Prostate gland (tissue), 2 donors: ENCODE measurements at regions not wholly inside any gene's neighbourhood (a gene's known extent, or its start where the extent isn't known, plus 50 kb on each side); places are given as distances from the start of the nearest gene placed in this dataset.
"Not testable (repeated sequence)": the region's sequence is repeated elsewhere in the genome, so short reads cannot be mapped to it uniquely, and the experiment has no call there.

Source experiments
- POLR2A ChIP-seq: fragments of 450-650 bp; IDR thresholded peaks from one replicate; pipeline ENCODE4 v1.6.1; 2016; ENCODE audit warnings: antibody characterized with exemption, mild to moderate bottlenecking
- TF ChIP-seq, protein P1 (sequence below), 4 experiments: fragments of 200-600 bp in 2 of 4; fragments of 450-650 bp in 2 of 4; sonication (generic) in 2 of 4; IDR thresholded peaks; 1 replicate in 3 of 4; 2 replicates in 1 of 4; pipeline ENCODE4 v1.5.1; 2016 to 2019; ENCODE audit warnings: antibody characterized with exemption in 4 of 4, mild to moderate bottlenecking in 2 of 4, moderate library complexity in 2 of 4

DNA sequence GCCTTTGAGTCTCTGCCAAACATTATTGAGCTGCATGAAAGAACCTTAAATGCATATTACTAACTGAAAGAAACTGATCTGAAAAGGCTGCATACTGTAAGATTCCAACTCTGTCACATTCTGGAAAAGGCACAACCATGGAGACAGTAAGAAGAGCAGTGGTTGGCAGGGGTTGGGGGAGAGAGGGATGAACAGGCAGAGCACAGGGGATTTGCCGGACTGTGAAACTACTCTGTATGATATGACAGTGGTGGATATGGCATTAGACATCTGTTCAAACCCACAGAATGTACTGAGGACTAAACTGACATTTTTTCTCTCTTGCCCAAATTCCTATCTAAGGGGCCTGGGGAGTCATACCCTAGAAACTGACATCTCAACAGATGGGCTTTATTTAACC, 138.4 kb downstream of the KCNJ12 start:
- not testable (repeated sequence) for TF ChIP-seq POLR2A
- TF ChIP-seq, protein P1, sequence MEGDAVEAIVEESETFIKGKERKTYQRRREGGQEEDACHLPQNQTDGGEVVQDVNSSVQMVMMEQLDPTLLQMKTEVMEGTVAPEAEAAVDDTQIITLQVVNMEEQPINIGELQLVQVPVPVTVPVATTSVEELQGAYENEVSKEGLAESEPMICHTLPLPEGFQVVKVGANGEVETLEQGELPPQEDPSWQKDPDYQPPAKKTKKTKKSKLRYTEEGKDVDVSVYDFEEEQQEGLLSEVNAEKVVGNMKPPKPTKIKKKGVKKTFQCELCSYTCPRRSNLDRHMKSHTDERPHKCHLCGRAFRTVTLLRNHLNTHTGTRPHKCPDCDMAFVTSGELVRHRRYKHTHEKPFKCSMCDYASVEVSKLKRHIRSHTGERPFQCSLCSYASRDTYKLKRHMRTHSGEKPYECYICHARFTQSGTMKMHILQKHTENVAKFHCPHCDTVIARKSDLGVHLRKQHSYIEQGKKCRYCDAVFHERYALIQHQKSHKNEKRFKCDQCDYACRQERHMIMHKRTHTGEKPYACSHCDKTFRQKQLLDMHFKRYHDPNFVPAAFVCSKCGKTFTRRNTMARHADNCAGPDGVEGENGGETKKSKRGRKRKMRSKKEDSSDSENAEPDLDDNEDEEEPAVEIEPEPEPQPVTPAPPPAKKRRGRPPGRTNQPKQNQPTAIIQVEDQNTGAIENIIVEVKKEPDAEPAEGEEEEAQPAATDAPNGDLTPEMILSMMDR (IDR thresholded peaks at IDR 0.05), result not testable (repeated sequence)
